Suppressor macrophage treated with lipopolysaccharide for 1 hour (primary cell): ENCODE measurements at regions not wholly inside any gene's neighbourhood (a gene's known extent, or its start where the extent isn't known, plus 50 kb on each side); places are given as distances from the start of the nearest gene placed in this dataset.
"Not testable (repeated sequence)": the region's sequence is repeated elsewhere in the genome, so short reads cannot be mapped to it uniquely, and the experiment has no call there.

Source experiments
- DNase-seq, 3 donors: peaks; one replicate each; pipeline ENCODE4 v3.0.0-alpha.2; 2020 to 2022

- not testable (repeated sequence) for DNase-seq
Measured at GRCh38 chr12:127983213-127983791, 283.7 kb upstream of the TMEM132C start.

DNA sequence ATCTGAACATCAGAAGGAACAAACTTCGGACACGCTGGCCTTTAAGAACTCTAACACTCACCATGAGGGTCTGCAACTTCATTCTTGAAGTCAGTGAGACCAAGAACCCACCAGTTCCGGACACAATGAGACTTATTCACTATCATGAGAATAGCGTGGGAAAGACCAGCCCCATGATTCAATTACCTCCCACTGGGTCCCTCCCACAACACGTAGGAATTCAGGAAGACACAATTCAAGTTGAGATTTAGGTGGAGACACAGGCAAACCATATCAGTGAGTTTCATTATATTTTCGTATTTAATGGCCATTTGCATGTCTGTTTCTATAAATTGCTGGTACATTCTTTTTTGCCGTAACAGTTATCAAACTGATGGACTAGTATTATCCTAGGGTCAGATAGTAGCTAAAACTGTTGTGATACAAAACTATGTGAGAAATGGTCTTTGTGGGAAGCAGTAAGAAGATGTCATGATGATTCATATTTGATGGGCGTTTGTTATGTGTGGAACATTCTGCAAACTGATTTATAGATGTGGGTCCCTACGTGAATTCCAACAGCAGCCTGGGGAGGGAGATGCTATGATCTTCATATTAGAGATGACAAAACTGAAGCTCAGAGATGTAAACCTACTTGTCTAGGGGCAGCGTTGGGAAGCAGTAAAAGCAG is 282.4 kb upstream of the TMEM132C start:
- no peak for DNase-seq

DNA sequence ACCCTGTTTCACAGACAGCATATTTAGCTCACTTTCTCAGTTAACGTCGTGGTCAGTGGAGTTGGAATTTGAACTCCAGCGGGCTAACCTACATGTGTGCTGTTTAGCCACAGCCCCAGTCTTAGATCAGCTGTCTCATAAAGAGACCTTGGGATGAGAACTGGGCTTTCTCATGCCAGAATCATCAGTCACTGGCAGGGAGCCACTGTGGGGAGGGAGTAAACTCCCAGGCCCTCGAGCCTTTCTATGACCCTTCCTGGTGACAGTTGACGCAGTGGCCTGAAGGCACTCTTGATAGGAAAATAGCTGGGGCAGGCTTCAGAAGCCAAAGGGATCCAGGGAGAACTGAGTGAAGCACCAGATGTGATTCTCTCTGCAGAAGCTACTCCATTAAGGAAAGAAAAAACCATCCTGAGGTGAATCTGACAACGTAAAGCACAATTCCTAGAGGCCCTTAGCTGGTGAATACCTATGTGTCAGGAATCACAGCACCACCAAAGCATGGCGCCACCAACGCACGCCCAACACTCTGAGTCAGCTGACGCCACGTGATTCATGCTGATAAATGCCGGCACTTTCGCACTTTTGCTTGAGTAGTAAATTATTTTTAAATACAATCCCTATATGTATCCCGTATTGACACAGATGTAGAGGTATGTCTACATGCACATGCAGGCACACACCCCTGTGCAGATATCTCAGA is 279.6 kb upstream of the TMEM132C start:
- no peak for DNase-seq

GRCh38 chr12:127991485-127991884 is 275.5 kb upstream of the TMEM132C start:
- DNase-seq, result no peak

DNA sequence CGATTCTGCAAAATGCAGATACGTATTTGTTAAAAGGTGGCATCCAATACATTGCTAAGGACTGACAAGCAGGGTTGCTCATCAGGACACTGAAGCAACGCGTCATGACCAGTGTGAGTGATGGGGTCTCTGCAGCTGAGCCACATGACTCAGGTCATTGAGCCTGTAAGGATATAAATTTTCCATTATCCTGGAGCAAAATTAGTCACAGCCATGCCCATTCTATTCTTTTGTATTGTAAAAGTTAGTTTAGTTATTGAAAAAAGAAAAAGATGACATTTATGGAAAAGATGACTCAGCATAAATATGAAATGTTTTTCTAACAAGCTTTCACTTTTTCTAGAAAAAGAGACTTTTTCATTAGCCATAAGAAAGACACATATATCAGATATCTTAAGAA is 268.0 kb upstream of the TMEM132C start:
- no peak for DNase-seq

GRCh38 chr12:128004383-128004938 is 262.5 kb upstream of the TMEM132C start:
- no peak for DNase-seq

DNA sequence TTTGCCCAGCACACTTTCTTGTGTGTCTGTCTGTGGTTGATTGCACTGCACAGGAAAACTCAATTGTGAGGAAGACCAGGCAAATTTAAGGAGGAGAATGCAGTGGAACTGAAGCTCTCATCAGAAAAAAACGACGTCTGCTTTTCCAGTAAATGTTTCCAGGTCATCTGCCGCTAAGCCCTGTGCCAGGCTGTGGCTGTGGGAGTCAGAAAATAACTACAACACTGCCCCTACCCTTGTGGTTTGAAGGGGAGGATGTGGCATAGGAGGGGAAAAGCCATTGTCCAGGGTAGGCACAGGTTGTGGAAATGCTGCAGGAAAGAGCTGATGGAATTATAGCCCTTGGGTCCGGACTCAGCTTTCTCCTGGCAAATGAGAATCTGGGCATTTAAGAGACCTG is 259.7 kb upstream of the TMEM132C start:
- no peak for DNase-seq

DNA sequence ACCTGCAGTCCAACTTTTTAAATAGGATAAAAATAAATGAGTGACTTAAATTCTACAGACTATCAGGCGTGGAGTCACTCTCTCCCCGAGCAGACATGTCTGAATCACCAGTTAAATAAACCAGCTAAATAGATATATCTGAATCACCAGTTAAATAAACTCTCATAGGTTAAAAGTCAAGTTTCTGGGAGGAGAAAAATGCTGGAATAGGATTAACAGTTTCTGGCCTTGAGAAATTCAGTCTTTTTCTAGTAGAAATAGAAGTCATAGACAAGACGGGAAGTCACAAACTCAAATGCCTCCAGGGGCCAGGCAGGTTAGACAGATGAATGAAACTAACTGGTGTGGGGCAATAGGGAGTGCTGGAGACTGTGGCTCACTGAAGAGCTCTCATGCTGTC is 258.6 kb upstream of the TMEM132C start:
- DNase-seq, result no peak

DNA sequence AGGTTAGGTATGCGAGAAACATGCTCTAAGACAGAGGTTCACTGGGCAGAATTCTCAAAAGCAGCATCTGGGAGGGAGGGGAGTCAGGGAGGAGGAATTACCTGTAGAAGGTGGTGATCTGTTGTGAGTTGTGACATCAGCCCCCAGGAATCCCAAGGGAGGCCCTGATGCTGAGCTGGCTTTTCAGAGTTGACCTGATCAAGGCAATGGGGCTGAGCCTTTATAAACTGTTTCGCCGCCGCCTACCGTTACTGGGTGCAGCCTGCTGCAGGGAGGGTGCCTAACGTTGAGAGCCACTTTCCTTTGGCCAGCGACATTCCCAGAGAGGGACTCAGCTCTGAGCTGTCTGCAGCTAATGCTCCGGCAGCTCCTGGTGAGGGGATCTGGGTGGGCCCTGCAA is 257.9 kb upstream of the TMEM132C start:
- DNase-seq, result no peak

GRCh38 chr12:128012110-128012509 is 254.9 kb upstream of the TMEM132C start:
- no peak for DNase-seq

- DNase-seq, result no peak
Measured at GRCh38 chr12:128015276-128015675, 251.7 kb upstream of the TMEM132C start.

DNA sequence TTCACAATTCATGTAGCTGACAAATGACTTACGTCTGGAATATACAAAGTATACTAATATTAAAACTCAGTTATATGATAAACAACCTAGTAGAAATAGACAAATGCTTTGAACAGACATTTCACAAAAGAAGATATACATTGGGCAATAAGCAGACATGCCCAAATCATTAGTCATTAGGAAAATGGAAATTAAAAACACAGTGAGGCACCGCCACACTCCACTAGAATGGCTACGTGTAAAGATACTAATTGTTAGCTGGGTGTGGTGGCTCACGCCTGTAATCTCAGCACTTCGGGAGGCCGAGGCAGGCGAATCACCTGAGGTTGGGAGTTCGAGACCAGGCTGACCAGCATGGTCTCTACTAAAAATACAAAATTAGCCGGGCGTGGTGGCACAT is 248.9 kb upstream of the TMEM132C start:
- DNase-seq, result no peak

DNA sequence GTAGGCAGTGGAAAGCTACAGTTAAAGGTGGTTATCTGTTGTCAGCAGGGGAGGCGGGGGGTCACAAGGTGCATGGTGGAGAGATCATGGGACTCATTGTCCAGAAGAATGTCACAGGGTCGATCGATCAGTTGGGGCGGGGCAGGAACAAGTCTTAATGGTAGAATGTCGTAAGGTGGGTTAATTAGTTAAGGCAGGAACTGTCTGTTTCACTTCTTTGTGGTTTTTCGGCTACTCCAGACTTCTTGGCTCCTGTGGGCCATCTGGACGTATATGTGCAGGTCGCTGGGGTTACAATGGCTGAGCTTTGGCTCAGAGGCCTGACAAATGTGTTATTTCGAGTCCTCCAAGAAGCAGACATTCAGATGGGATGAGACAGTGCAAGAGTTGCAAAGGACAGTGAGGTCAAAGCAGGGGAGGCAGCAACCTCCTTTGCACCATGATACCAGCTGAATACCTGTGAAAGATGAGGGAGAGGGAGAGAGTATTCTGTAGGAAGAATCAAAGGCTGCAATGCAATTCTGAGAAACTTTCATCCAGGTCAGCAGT is 246.9 kb upstream of the TMEM132C start:
- no peak for DNase-seq

DNA sequence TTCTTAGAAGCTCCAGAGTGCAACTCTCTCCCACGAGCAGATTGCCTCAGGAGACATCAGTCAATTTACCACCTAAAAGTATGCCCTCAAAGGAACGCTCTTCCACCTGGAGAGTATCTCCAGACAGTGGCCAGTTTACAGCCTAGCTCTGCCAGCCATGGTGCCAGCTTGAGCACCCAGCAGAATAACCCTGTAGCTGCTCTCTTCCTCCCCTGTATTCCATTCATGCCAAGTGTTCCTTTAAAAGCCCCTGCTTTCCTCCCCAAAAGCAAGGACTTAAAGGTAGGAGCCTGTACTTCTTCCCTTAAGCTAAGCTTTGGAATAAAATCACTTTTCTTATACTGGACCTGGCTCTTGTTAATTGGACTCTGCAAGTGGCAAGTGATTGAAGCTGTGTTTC is 245.4 kb upstream of the TMEM132C start:
- DNase-seq, result no peak

- no peak for DNase-seq
Measured at GRCh38 chr12:128025589-128026245, 241.3 kb upstream of the TMEM132C start.

- no peak for DNase-seq
Measured at GRCh38 chr12:128026696-128027574, 240.0 kb upstream of the TMEM132C start.

- no peak for DNase-seq
Measured at GRCh38 chr12:128033473-128033872, 233.5 kb upstream of the TMEM132C start.

GRCh38 chr12:128040971-128041370 is 226.0 kb upstream of the TMEM132C start:
- no peak for DNase-seq

GRCh38 chr12:128042283-128042682 is 224.7 kb upstream of the TMEM132C start:
- DNase-seq, result not testable (repeated sequence)

GRCh38 chr12:128042825-128043224 is 224.1 kb upstream of the TMEM132C start:
- DNase-seq, result no peak

- no peak for DNase-seq
Measured at GRCh38 chr12:128043317-128043716, 223.7 kb upstream of the TMEM132C start.
